AG04450 (cell line): ENCODE measurements at regions not wholly inside any gene's neighbourhood (a gene's known extent, or its start where the extent isn't known, plus 50 kb on each side); places are given as distances from the start of the nearest gene placed in this dataset.

Source experiments
- CTCF ChIA-PET: fragments of 300-600, 350-600 bp; formaldehyde crosslinking; extraction: SDS; loops from one replicate; lab custom pipeline; 2022; ENCODE audit warnings: antibody characterized with exemption, inconsistent platforms; lab: Charles Lee
- POLR2A ChIA-PET: fragments of 350-600 bp; formaldehyde crosslinking; extraction: SDS; loops from one replicate; lab custom pipeline; 2021; ENCODE audit warnings: antibody characterized with exemption, inconsistent platforms; lab: Yijun Ruan, JAX
- DNase-seq: peaks from one replicate; pipeline ENCODE4 v3.0.0-alpha.2; 2011; ENCODE audit warnings: low read depth, low spot score
- H3K27ac ChIP-seq: one replicate; pipeline ENCODE4 v1.5.1; 2012; ENCODE audit warnings: low read depth, low read length, control low read depth
- H3K27me3 ChIP-seq: one replicate; pipeline ENCODE4 v1.6.0; 2012; ENCODE audit warnings: low read length; ENCODE audit not compliant: control insufficient read depth, insufficient read depth
- H3K4me3 ChIP-seq: 2 replicates; pipeline ENCODE4 v1.5.1; 2011; ENCODE audit warnings: mild to moderate bottlenecking, low read depth, low read length, control low read depth
- H3K9me3 ChIP-seq: 2 replicates; pipeline ENCODE4 v1.5.1; 2012; ENCODE audit warnings: low read length; ENCODE audit not compliant: control insufficient read depth, insufficient read depth
- CTCF ChIP-seq: IDR thresholded peaks from 2 replicates; pipeline ENCODE4 v1.5.1; 2011; ENCODE audit warnings: low read depth, low read length, control low read depth, inconsistent platforms

GRCh38 chr5:54738118-54738972, 220.8 kb downstream of the SNX18 start:
- CTCF ChIA-PET = no interaction called here
- Histone ChIP-seq H3K27ac (no peak overlapping the region), H3K4me3 (no peak overlapping the region), H3K9me3 (no peaks in the 10 kb centered on the region), H3K27me3 (no peaks in the 10 kb centered on the region)
- no peak for DNase-seq
- POLR2A ChIA-PET = no interaction called here
- no peak for TF ChIP-seq CTCF

GRCh38 chr5:54736003-54736797, 218.6 kb downstream of the SNX18 start:
- H3K4me3 ChIP-seq = no peak overlapping the region
- no peaks in the 10 kb centered on the region for H3K9me3 ChIP-seq
- no peak overlapping the region for H3K27ac ChIP-seq
- TF ChIP-seq CTCF = no peak
- no peak for DNase-seq
- ChIA-PET CTCF (interaction anchor here (0.6 kb wide), 1 partner anchor 209 kb away, joined by 3 read pairs; no protein-coding TSS in a partner anchor), POLR2A (no interaction called here)
- H3K27me3 ChIP-seq = no peaks in the 10 kb centered on the region

GRCh38 chr5:54733101-54733500, 215.5 kb downstream of the SNX18 start:
- Histone ChIP-seq H3K4me3 (no peak overlapping the region), H3K27me3 (no peaks in the 10 kb centered on the region), H3K27ac (no peak overlapping the region), H3K9me3 (no peaks in the 10 kb centered on the region)
- ChIA-PET POLR2A (no interaction called here), CTCF (interaction anchor here (1.0 to 1.4 kb wide), 2 partner anchors 9 to 134 kb away, joined by 3 read pairs; no protein-coding TSS in a partner anchor)
- TF ChIP-seq CTCF = no peak
- DNase-seq = no peak

GRCh38 chr5:54732108-54732507, 214.5 kb downstream of the SNX18 start:
- Histone ChIP-seq H3K27ac (no peak overlapping the region), H3K27me3 (no peaks in the 10 kb centered on the region), H3K4me3 (no peak overlapping the region), H3K9me3 (no peaks in the 10 kb centered on the region)
- ChIA-PET CTCF (interaction anchor here (1.4 kb wide), 1 partner anchor 10 kb away, joined by 3 read pairs; no protein-coding TSS in a partner anchor), POLR2A (no interaction called here)
- no peak for DNase-seq
- no peak for TF ChIP-seq CTCF

GRCh38 chr5:54728588-54728915, 211.0 kb downstream of the SNX18 start:
- POLR2A ChIA-PET = no interaction called here
- no peak for TF ChIP-seq CTCF
- H3K4me3 ChIP-seq = no peak overlapping the region
- H3K9me3 ChIP-seq = no peaks in the 10 kb centered on the region
- no peak overlapping the region for H3K27ac ChIP-seq
- no peak for DNase-seq
- no peaks in the 10 kb centered on the region for H3K27me3 ChIP-seq
- CTCF ChIA-PET = interaction anchor here (1.2 kb wide), 1 partner anchor 117 kb away, joined by 3 read pairs; no protein-coding TSS in a partner anchor
